Activated T-helper 1 cell treated with anti-CD3 and anti-CD28 coated beads, Interleukin-12 subunit alpha, Interleukin-12 subunit beta, Interleukin-2, Interleukin-4 antibody, amounts not matched to agents 30 ng/mL and 10 ng/mL and 1 ng/mL, durations not matched to agents 14 hours and 24 hours and 36 hours (primary cell): ENCODE measurements at regions not wholly inside any gene's neighbourhood (a gene's known extent, or its start where the extent isn't known, plus 50 kb on each side); places are given as distances from the start of the nearest gene placed in this dataset.
"Not testable (repeated sequence)": the region's sequence is repeated elsewhere in the genome, so short reads cannot be mapped to it uniquely, and the experiment has no call there.

ENCODE experiments used
- DNase-seq: peaks from one replicate; pipeline ENCODE4 v3.0.0; 2021; ENCODE audit warnings: low spot score
- H3K27ac Mint-ChIP-seq: one replicate; pipeline ENCODE4 v1.8.0; 2021; ENCODE audit warnings: mild to moderate bottlenecking, mixed read lengths
- H3K27me3 Mint-ChIP-seq: one replicate; pipeline ENCODE4 v1.8.0; 2022; ENCODE audit warnings: mild to moderate bottlenecking, moderate library complexity, mixed read lengths; ENCODE audit not compliant: insufficient read depth
- H3K36me3 Mint-ChIP-seq: one replicate; pipeline ENCODE4 v1.8.0; 2021; ENCODE audit warnings: low read depth, mixed read lengths
- H3K4me1 Mint-ChIP-seq: one replicate; pipeline ENCODE4 v1.8.0; 2021; ENCODE audit warnings: low read depth, mixed read lengths
- H3K4me3 Mint-ChIP-seq: one replicate; pipeline ENCODE4 v1.8.0; 2021; ENCODE audit warnings: mild to moderate bottlenecking, moderate library complexity, mixed read lengths
- H3K9me3 Mint-ChIP-seq: one replicate; pipeline ENCODE4 v1.8.0; 2021; ENCODE audit warnings: mixed read lengths
- intact Hi-C: fragments of 100-400 bp; cut with micrococcal nuclease; formaldehyde crosslinking; loops from one replicate; pipeline ENCODE4 v1.15.1; 2024

DNA sequence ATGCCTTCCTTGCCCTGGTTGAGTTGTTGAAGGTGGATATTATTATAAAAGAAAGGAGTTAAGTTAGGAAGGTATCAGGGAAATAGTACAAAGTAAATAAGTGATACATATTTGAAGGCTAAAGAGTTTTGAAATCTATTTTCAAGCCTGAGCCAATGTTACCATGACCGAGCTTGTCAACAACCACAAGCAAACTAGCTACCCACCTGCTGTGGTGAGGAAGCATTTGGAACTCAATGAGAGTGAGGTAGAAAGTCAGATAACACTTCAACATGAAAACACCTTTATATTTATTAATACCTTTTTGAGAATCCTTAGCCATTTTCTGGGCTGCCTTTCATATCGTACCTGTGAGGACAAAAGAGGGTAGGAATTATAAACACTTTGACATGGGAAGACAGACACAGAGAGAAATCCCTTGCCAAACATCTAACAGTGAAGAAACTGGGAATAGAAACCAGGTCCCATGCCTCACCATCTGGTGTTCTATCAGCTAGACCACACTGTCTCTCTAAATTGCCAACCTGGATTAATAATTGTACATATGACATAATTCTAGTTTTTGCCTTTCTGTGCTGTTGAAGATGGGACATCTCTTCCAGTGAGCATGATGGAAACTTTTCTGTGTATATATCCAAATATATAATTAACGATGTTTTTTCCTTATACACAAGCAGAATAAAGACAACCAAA lies 606.4 kb upstream of the NR3C2 start:
- Mint-ChIP-seq H3K36me3 (no peaks in the 10 kb centered on the region), H3K27me3 (no peaks in the 10 kb centered on the region), H3K4me1 (no peaks in the 10 kb centered on the region), H3K9me3 (no peaks in the 10 kb centered on the region), H3K4me3 (no peak overlapping the region), H3K27ac (no peak overlapping the region)
- intact Hi-C loops, result no loop called here
- DNase-seq, result no peak

DNA sequence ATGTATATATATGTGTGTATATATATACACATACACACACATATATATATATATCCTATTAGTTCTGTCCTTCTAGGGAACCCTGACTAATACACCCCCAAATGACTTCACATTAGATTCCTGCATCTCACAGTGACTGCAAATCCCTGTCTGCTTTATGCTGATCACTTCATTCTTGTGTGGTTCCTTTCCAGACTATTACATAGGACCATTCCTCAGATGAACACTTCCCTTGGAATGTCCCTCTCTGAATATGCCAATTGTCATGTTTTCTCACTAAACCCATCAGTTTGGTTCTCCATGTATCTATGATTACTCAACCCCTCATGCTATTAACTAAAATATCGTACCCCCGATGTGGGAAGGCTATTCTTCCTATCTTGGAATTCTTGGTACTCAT lies 605.2 kb upstream of the NR3C2 start:
- no peak overlapping the region for H3K4me3 Mint-ChIP-seq

DNA sequence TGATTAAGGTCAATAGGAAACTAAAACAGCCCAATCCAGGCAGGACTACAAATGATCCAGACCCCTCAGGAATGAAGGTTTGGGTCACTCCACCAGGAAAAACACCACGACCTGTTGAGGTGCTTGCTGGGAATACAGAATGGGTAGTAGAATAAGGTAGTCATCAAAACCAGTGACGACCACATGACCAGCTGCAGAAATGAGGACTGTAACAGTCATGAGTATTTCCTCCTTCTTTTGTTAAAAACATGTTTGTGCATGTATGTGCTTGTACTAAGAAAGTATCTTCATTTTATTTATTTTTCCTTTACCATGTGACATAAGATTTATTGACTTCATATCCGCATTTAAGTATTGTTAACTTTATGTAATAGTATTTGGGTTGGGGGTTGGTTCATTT lies 603.5 kb upstream of the NR3C2 start:
- Mint-ChIP-seq H3K4me3 (no peak overlapping the region), H3K27ac (no peak overlapping the region), H3K4me1 (no peaks in the 10 kb centered on the region), H3K27me3 (no peaks in the 10 kb centered on the region), H3K36me3 (no peaks in the 10 kb centered on the region), H3K9me3 (no peaks in the 10 kb centered on the region)
- intact Hi-C loops, result no loop called here
- no peak for DNase-seq

More for the DNA sequence above, 605.2 kb upstream of the NR3C2 start:
- Mint-ChIP-seq H3K27ac (no peak overlapping the region), H3K4me1 (no peaks in the 10 kb centered on the region), H3K27me3 (no peaks in the 10 kb centered on the region), H3K9me3 (no peaks in the 10 kb centered on the region), H3K36me3 (no peaks in the 10 kb centered on the region)
- intact Hi-C loops, result no loop called here
- no peak for DNase-seq

DNA sequence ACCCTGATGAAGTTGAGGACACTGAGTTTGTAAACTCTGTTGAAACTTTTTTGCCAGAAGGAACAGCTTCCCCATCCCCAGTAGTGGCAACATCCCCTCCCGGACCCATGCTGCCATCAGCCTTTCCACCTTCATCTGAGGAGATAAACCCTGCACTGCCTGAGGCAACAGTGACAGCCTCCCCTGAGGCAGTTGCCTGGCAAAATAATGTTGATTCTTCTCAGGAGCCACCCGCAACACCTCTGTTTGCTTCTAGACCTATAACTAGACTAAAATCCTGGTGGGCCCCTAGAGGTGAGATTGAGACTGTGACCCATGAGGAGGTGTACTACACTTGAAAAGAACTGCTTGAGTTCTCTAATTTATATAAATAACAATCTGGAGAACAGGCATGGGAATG lies 597.6 kb upstream of the NR3C2 start:
- intact Hi-C loops, H3K4me3 Mint-ChIP-seq, H3K9me3 Mint-ChIP-seq, DNase-seq, H3K4me1 Mint-ChIP-seq, H3K27ac Mint-ChIP-seq, H3K36me3 Mint-ChIP-seq, H3K27me3 Mint-ChIP-seq: not testable (repeated sequence)

DNA sequence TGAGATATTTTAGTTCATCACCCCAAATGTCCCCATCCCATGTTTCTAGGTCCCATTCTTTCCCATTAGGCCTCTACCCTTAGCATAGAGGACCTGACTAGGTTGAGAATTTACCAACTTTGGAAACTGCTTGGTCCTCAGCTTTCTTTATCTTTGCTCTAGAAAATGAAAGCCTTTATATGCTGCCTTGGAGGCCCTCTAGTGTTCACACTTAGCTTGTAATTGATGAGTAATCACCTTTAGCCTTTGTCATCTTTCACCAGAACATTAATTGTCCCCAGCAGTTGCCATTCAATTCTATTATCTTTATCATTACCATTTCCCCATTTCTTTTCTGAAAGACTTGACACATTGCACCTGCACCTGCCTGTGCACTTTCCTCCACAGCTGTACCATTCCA lies 589.2 kb upstream of the NR3C2 start:
- intact Hi-C loops, result no loop called here
- Mint-ChIP-seq H3K9me3 (no peaks in the 10 kb centered on the region), H3K36me3 (no peaks in the 10 kb centered on the region), H3K27ac (no peak overlapping the region), H3K4me1 (no peaks in the 10 kb centered on the region), H3K4me3 (no peak overlapping the region), H3K27me3 (no peaks in the 10 kb centered on the region)
- DNase-seq, result no peak

DNA sequence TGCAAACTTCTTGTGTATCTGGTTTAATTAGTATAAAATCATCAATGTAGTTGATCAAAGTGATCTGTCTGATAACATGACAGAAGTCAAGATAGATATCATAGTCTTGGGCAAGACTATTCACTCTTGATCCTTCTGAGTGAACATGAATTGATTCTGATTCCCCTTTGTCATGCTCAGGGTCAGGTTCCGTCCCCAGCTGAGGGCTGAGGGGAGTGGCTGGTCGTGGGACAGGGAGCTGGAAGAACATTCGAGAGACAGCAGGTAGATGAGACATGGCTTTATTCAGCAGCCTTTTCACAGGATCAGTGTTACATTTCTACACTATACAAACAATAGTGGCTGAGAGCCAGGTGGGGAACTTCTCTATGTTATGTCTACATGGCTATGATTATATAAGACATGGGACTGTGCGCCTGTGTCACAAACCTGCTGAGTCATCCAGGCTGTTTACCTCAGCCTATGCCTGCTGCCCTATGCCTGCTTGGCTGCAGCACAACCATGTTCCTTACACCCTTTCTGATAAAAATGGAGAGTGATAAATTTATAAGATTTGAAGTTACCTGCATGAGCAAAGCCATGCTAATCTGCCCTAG lies 586.9 kb upstream of the NR3C2 start:
- DNase-seq, result no peak
- H3K9me3 Mint-ChIP-seq, result no peaks in the 10 kb centered on the region
- intact Hi-C loops, result no loop called here
- H3K27ac Mint-ChIP-seq, result no peak overlapping the region
- no peaks in the 10 kb centered on the region for H3K4me1 Mint-ChIP-seq
- H3K36me3 Mint-ChIP-seq, result no peaks in the 10 kb centered on the region
- no peaks in the 10 kb centered on the region for H3K27me3 Mint-ChIP-seq
- no peak overlapping the region for H3K4me3 Mint-ChIP-seq

DNA sequence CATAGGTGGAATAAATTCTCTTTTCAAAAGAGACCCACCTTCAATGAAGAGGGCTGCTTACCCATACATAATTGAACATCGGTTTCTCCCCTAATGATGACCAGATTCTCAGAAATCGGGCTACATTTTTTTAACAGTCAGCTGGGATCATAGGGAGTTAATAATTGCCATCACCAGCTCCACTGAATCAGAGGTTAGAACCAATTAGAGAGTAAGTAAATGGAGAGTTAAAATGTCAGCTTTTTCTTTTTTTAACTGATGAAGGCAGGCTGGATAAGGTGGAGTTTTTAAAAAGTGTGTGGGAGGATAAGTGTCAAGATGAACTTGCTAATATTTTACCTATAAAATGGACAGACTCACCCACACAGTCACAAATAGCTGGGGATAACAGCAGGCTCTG lies 584.5 kb upstream of the NR3C2 start:
- Mint-ChIP-seq H3K27me3 (no peaks in the 10 kb centered on the region), H3K4me3 (no peak overlapping the region), H3K36me3 (no peaks in the 10 kb centered on the region), H3K9me3 (no peaks in the 10 kb centered on the region), H3K4me1 (no peaks in the 10 kb centered on the region), H3K27ac (no peak overlapping the region)
- DNase-seq, result no peak
- intact Hi-C loops, result no loop called here

DNA sequence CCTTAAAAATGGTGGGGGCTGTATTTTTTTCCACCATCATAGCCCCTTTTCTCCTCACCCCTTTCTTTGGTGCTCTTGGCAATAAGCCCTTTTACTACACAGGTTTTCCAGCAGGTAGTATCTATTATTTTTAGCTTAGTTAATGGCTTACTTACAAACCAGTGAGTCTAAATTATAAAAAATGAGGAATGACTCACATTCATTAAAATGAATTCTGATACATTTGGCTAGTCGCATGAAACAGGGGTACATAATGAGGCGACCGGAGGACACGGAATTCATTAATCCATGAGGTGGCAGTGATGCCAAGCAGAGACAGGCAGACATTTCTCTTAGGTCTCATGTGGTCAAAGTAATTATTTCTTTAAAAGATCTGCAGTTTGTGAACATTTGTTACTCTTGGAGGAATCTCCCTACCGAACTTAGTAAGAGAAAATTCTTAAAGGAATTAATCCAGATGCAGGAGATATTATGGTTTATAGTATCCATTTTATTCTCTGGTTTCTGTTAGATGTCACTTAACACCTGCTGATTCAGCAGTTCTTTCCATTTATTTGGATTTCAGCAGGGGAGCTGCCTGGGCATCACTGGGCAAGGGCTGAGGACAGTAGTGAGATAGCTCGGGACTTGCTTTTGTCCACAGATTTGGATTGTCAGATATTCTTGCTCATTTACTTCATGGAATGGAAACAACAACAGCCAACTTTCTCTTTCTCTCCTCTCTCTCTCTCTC lies 575.0 kb upstream of the NR3C2 start:
- H3K27ac Mint-ChIP-seq, result no peak overlapping the region
- intact Hi-C loops, result no loop called here
- H3K4me1 Mint-ChIP-seq, result no peaks in the 10 kb centered on the region
- no peak overlapping the region for H3K4me3 Mint-ChIP-seq
- peaks cover 4% of the 10 kb centered on the region for H3K9me3 Mint-ChIP-seq
- no peaks in the 10 kb centered on the region for H3K27me3 Mint-ChIP-seq
- no peaks in the 10 kb centered on the region for H3K36me3 Mint-ChIP-seq
- DNase-seq, result no peak

DNA sequence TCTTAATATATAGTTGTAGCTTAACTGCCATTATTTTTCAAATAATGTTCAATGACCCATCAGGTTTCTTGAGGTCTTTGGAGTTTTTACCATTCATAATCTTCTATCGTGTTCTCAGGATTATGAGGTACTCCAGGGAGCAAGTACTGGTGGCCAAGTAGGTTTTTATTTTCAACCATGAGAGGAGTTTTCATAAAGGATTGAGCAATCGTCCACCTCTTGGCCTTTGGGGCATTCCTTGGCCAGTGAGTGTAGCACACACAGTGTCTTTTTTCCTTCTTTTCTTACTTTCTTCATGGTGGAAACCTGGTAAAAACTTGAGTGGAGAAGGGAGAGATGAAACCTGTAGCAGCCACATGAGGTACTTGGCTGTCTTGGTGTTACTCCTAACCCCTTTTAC lies 567.0 kb upstream of the NR3C2 start:
- H3K27ac Mint-ChIP-seq, result no peak overlapping the region
- H3K36me3 Mint-ChIP-seq, result no peaks in the 10 kb centered on the region
- no peaks in the 10 kb centered on the region for H3K4me1 Mint-ChIP-seq
- H3K4me3 Mint-ChIP-seq, result no peak overlapping the region
- no peaks in the 10 kb centered on the region for H3K27me3 Mint-ChIP-seq
- no peaks in the 10 kb centered on the region for H3K9me3 Mint-ChIP-seq
- DNase-seq, result no peak
- intact Hi-C loops, result no loop called here

DNA sequence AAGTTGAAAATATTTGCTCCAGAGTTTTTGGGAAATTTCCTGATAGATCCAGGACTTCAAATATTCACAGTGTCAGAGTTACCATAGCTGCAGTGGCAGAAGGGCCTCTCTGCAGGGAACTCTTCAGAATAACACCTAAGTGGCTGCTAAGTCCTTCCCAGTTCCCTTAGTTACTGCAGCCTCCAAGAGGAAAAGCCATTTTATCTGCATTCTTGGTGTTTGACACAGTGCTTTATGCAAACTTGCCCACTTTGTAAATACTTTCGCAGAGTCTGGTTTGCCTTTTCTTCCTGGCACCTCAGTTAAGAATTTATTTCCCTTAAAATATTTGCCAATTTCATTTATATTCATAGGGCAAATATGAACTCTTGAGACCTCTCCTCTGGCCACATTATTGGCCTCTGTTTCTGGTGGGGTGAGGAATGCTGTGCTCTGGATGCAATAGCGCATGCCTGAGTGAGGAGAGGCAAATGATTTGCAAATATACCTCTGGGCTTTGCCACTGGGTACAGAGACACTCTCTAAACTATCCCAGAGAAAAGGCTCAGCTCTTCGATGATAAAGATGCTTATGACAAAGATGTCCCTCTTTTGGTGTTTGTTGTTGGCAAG lies 566.3 kb upstream of the NR3C2 start:
- Mint-ChIP-seq H3K4me1 (no peaks in the 10 kb centered on the region), H3K4me3 (no peak overlapping the region), H3K36me3 (no peaks in the 10 kb centered on the region), H3K27ac (no peak overlapping the region), H3K27me3 (no peaks in the 10 kb centered on the region), H3K9me3 (no peaks in the 10 kb centered on the region)
- intact Hi-C loops, result no loop called here
- DNase-seq, result no peak

DNA sequence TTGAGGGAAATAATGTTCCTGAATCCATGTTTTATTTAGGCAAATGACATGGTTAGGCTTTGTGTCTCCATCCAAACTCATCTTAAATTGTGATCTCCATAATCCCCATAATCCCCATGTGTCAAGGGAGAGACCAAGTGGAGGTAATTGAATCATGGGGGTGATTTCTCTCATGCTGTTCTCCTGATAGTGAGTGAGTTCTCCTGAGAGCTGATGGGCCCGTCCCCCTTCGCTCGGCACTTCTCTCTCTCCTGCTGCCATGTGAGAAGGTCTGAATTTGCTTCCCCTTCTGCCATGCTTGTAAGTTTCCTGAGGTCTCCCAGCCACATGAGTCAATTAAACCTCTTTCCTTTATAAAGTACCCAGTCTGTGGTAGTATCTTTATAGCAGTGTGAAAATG lies 563.0 kb upstream of the NR3C2 start:
- Mint-ChIP-seq H3K4me1 (no peaks in the 10 kb centered on the region), H3K4me3 (no peak overlapping the region), H3K27me3 (no peaks in the 10 kb centered on the region), H3K27ac (no peak overlapping the region), H3K36me3 (no peaks in the 10 kb centered on the region), H3K9me3 (no peaks in the 10 kb centered on the region)
- intact Hi-C loops, result no loop called here
- DNase-seq, result no peak

DNA sequence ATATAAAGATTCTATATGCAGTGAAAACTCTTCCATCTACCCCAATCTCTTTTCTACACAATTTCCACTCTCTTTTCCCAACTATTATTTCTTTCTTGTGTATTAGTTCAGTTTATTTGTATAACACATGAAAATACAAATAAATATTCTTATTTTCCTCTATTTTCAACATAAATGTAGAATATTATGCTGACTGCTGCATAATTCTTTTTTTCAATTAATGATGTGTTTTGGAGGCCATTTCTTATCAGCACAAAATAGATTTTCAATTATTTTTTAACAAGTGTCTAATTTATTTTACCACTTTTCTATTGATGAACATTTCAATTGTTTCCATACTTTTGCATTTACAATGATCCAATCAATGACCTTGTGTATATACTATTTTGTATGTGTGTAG lies 557.7 kb upstream of the NR3C2 start:
- no peaks in the 10 kb centered on the region for H3K4me1 Mint-ChIP-seq

DNA sequence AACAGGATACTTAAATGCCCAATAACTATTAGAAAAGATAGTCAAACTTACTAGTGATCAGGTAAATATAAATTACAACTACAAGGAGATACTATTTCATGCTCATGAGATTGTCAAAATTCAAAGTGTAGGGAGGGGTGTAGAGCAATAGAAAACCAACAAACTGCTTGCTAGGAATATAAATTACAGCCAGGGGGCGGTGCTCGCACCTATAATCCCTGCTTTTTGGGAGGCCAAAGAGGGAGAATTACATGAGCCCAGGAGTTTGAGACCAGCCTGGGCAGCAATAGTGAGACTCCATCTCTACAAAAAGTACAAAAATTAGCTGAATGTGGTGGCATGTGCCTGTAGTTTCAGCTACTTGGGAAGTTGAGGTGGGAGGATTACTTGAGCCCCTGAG lies 556.5 kb upstream of the NR3C2 start:
- intact Hi-C loops, result loop anchor here (10.0 kb wide), 1 partner anchor 266 kb away; no protein-coding TSS in a partner anchor
- H3K4me1 Mint-ChIP-seq, result no peaks in the 10 kb centered on the region
- H3K27ac Mint-ChIP-seq, result no peak overlapping the region
- no peaks in the 10 kb centered on the region for H3K27me3 Mint-ChIP-seq
- no peak for DNase-seq
- H3K4me3 Mint-ChIP-seq, result no peak overlapping the region
- H3K36me3 Mint-ChIP-seq, result no peaks in the 10 kb centered on the region
- H3K9me3 Mint-ChIP-seq, result no peaks in the 10 kb centered on the region

More for the DNA sequence above, 557.7 kb upstream of the NR3C2 start:
- intact Hi-C loops, result loop anchor here (10.0 kb wide), 1 partner anchor 265 kb away; no protein-coding TSS in a partner anchor
- no peak overlapping the region for H3K4me3 Mint-ChIP-seq
- H3K36me3 Mint-ChIP-seq, result no peaks in the 10 kb centered on the region
- H3K27me3 Mint-ChIP-seq, result no peaks in the 10 kb centered on the region
- DNase-seq, result no peak
- H3K27ac Mint-ChIP-seq, result no peak overlapping the region
- H3K9me3 Mint-ChIP-seq, result no peaks in the 10 kb centered on the region
